NCI-H524 (cell line): ENCODE measurements at regions not wholly inside any gene's neighbourhood (a gene's known extent, or its start where the extent isn't known, plus 50 kb on each side); places are given as distances from the start of the nearest gene placed in this dataset.

Experiments used
- DNase-seq, 2 experiments: peaks; one replicate each; lab custom pipeline; 2025; lab: John Stamatoyannopoulos, UW

- DNase-seq: no peak
These were observed 318.5 kb downstream of the GRB14 start for GRCh38 chr2:164302786-164303185.

DNA sequence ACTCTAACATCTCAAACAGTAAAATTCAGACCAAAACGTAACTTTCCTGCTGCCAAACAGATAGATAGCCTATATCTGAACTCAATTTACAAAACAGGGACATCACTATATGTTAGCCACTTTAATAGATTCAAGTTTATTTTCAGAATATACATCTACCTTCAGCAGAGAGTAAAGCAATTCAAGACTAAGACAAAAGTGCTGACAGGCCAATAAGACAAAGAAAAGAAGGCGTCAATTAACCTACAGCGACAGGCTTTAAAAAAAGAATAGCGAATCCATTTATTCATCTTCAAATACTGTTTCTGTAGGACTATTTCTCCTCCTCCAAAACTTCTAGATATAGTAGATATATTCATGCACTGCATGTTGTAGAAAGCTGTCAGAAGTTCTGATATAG, 333.0 kb downstream of the GRB14 start:
- no peak for DNase-seq

DNA sequence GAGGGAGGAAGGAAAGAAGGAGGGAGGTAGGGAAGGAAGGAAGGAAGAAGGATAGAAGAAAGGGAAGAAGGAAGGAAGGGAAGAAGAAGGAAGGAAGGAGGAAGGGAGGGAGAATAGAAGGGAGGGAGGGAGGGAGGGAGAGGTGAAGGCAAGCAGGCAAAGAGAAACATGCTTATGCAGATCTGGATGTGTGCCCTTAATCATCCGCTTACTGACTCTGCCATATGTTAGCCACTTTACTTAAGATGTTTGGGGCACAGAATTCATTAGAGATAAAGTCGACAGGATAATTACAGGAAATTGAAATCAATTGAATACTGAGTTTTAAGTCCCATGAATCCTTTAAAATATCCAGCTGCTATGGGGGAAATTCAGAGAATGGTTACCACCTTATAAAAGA, 334.2 kb downstream of the GRB14 start:
- DNase-seq: peak; percentile 84 to 92

DNA sequence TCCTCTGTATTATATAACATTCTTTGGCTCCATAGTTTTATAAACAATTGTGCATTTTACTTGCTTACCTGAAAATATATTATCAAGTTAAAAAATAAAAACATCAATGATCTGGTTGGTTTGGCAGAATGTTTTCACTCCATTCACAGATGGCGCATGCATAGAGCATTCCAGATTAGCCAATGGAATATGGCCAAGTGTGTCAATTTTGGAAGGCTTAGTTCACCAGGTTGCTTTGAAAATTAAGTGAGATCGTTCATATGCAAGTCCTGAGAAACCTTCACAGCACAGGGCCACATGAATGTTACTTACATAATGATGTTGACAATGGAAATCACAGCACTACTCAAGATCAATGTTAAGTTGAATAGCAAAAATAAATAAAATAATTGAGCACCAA, 335.7 kb downstream of the GRB14 start:
- peak in 1 of 2 experiments; percentile 6 for DNase-seq

DNA sequence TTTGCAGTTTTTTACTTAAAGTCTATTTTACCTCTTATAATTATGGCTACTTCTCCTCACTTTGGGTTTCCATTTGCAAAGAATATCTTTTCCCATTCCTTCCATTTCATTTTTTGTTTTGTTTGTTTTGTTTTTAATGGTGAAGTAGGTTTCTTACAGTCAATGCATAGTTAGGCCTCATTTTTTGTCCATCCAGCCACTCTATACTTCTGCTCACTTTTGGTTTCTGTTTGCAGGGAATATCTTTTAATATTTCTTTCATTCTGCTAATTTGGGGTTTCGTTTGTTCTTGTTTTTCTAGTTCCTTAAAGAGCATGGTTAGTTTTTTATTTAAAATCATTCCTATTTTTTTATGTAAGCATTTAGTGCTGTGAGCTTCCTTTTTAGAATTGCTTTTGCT, 339.4 kb downstream of the GRB14 start:
- DNase-seq: no peak

GRCh38 chr2:164275659-164276058, 345.6 kb downstream of the GRB14 start:
- no peak for DNase-seq

DNA sequence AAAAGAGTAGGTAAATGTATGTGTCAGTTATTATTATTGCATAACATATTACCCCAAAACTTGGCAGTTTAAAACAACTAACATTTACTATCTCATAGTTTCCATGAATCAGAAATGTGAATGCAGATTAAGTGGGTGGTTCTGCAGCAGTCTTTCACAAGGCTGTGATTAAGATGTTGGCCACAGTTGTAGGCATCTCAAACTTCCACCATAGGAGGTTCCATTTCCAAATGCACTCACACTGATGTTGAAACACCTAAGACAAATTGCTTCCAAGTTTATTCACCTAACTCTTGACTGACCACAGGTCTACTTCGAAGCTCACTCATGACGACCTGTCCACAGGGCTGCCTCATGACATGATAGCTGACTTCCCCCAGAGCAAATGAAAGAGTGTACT, 360.8 kb downstream of the GRB14 start:
- no peak for DNase-seq

DNA sequence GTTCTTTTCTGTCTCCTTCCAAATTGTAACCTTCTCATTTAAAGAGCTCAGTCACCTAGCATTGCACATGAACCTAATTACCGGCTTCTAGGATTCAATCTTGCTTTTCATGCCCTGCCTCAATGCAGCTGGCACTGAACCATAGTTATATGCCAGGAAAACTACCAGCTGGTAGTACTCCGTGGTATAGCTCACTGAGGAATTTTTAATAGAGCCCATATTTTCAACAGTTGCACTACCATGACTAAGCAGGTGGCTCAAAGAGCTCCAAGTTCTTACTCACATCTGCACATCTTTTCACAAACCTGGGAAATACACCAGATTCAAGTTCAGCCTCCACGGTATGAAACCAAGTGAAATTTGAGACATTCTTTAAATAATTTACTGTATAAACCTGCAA, 363.5 kb downstream of the GRB14 start:
- DNase-seq: peak in 1 of 2 experiments; percentile 37

- no peak for DNase-seq
These were observed 368.6 kb downstream of the GRB14 start for GRCh38 chr2:164252568-164253287.

GRCh38 chr2:164243315-164243714, 378.0 kb downstream of the GRB14 start:
- DNase-seq: no peak

DNA sequence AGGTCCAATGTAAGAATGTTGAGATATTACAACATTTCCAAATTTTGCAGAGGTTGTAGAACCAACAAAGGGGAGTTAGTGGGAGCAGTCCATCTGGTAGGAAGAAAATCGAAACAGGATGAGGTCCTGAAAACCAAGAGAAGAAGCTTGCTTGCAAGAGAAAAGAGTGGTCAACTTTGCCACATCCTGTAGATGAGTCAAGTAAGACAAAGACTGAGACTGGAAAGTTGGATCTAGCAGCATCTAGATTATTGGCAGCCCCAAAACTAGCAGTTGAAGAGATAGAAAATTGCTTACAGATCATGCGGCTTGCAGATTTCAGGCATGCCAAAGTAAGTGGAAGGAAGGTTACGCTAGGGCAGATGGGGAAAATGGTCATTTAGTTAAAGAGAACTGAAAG, 378.9 kb downstream of the GRB14 start:
- no peak for DNase-seq

DNA sequence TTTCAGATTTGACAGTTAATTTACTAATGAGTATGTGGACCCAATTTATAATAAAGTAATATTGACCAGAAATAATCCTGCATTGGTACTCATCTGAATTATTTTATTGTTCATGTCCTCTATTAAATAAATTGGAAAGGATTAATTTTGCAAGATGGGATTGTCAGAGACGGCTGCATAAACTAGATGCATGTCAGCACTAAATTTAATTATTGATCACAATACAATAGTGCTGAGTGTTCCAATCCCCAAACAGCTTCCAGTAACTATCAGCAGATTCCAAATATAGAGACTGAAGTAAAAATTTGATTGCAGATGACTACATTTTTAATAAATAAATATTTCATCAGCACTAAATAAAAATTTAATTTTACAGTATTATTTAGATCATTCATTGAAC, 387.2 kb downstream of the GRB14 start:
- DNase-seq: no peak

- DNase-seq: peak in 1 of 2 experiments; percentile 26
These were observed 397.3 kb downstream of the GRB14 start for GRCh38 chr2:164224007-164224406.

DNA sequence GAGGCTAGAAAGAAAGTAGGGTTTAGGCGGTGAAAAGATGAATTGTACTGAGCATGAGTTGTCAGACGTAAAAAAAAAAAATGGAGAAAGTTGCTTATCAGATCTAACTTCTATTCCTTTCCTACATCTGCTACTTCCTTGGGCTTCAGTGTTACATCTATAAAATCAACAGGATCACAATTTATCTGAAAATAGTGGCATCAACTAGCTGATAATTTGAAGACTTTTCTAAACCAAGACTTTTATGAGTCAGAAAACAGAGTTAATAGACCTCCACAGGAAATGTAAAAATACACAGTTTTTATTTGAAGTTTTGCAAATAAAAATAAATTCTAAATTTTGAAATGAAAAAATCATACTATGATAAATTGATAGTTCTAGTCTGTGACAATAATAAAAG, 399.8 kb downstream of the GRB14 start:
- no peak for DNase-seq

GRCh38 chr2:164220265-164220664, 401.0 kb downstream of the GRB14 start:
- no peak for DNase-seq

GRCh38 chr2:164213916-164214315, 407.4 kb downstream of the GRB14 start:
- DNase-seq: no peak

- no peak for DNase-seq
These were observed 415.9 kb downstream of the GRB14 start for GRCh38 chr2:164205347-164205746.

GRCh38 chr2:164203131-164203530, 418.2 kb downstream of the GRB14 start:
- no peak for DNase-seq

DNA sequence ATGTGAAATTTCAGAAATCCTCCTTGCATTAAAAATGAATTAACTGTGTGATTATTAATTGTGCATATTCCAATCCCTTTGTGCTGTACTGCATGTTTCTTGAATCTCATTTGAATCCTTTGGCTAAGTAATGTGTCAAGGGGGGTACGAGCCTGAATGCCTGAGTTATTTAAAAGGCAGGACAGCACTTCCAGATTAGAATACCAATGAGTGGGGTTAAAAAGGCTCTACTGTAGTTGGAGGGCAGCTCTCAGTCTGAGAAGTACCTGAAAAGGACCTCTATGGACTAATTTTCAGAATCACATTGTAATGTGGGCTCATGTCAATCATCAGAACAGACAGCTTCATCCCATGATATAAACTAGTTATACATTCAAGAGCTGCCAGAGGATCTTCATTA, 423.0 kb downstream of the GRB14 start:
- DNase-seq: no peak

GRCh38 chr2:164190700-164191099, 430.6 kb downstream of the GRB14 start:
- DNase-seq: no peak

- DNase-seq: no peak
These were observed 431.4 kb downstream of the GRB14 start for GRCh38 chr2:164189851-164190250.

DNA sequence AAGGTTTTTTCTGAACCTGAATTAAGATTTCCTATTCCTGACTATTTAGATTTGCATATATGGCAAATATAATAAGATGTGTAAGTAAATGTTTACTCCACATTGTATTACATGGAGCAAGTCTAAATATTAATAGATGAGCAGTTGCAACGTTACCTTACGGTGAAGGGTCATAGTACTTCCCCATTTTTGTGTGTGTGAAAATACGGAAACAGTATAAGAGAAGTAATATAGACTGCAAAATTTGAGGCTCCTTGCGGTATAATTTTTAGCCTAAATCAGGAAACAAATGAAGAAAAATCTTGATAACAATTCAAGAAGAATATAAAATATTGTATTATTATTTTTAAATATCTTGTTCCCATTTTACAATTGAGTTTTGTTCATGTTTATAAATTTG, 434.2 kb downstream of the GRB14 start:
- no peak for DNase-seq

DNA sequence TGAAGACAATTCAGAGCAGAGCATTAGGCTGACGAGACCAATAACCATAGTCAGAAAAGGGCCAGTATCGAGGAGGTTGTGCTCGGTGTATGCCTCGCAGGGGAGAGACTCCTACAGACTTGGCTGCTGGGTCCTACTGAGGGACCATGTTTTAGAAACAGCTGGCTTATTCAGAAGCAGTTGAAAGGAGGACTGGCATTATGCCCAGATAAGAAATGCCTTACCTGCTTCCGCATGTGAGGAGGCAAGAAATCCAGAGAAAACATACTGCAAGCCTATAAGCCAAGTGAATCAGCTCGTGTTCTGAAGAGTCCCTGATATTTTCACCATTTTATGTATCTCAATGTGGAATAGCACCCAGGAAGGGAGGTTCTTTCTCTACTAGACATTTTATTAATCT, 434.7 kb downstream of the GRB14 start:
- peak in 1 of 2 experiments; percentile 6 for DNase-seq

DNA sequence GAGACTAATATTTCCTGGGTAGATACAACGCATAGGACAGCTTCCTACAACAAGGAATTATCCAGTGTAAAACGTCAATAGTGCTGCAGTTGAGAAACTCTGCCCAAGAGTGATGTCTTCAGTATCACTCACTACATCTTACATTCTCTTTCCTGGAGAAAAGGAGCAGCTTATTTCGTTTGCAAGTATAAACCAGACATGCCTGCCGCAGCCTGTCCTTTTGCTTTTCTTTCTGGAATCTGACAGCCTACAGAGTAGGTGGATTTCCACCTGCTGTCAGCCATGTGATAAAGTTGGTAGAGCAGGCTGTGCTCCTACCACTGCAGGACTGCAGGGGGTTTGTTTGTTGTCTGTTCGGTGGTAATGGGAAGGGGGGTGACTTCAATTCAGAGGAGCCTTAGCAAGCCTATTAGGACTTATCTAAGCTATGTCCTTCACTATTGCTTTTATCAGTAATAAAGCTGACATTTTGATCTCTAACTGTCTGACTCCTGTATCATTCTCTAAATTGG, 439.1 kb downstream of the GRB14 start:
- DNase-seq: no peak
